Thymus (tissue), 11 donors: ENCODE measurements at regions not wholly inside any gene's neighbourhood (a gene's known extent, or its start where the extent isn't known, plus 50 kb on each side); places are given as distances from the start of the nearest gene placed in this dataset.

Experiments used
- DNase-seq, 9 donors: peaks; one replicate each; pipeline ENCODE4 v3.0.0-alpha.2; 2013; ENCODE audit warnings: low spot score in 9 of 9, low read depth in 6 of 9, missing footprints in 1 of 9
- H3K27ac ChIP-seq, 2 donors: one replicate each; pipeline ENCODE4 v1.5.1; 2013; ENCODE audit warnings: control low read depth in 1 of 2, low read depth in 1 of 2, low read length in 1 of 2, mild to moderate bottlenecking in 1 of 2, moderate library complexity in 1 of 2
- H3K27me3 ChIP-seq, 2 donors: one replicate each; pipeline ENCODE4 v1.5.1; 2013; ENCODE audit warnings: low read length in 1 of 2; ENCODE audit not compliant: control insufficient read depth in 2 of 2, insufficient read depth in 1 of 2
- H3K36me3 ChIP-seq, 2 donors: one replicate each; pipeline ENCODE4 v1.5.1; 2013; ENCODE audit warnings: low read length in 1 of 2, mild to moderate bottlenecking in 1 of 2, moderate library complexity in 1 of 2; ENCODE audit not compliant: control insufficient read depth in 2 of 2, insufficient read depth in 2 of 2
- H3K4me1 ChIP-seq, 2 donors: one replicate each; pipeline ENCODE4 v1.5.1; 2013; ENCODE audit warnings: low read length in 2 of 2; ENCODE audit not compliant: control insufficient read depth in 2 of 2, insufficient read depth in 2 of 2
- H3K4me3 ChIP-seq, 2 donors: one replicate each; pipeline ENCODE4 v1.5.1; 2013; ENCODE audit warnings: low read length in 2 of 2, control low read depth in 1 of 2, mild to moderate bottlenecking in 1 of 2
- H3K9me3 ChIP-seq, 2 donors: one replicate each; pipeline ENCODE4 v1.5.1; 2013; ENCODE audit warnings: low read length in 1 of 2, mild to moderate bottlenecking in 1 of 2; ENCODE audit not compliant: control insufficient read depth in 2 of 2, insufficient read depth in 1 of 2
- WGBS: extraction: QIAGEN DNeasy Blood & Tissue Kit; methylation state at CpG from one replicate; pipeline ENCODE4 v1.1.7; 2013; 5-methylcytosine and 5-hydroxymethylcytosine counted together
- donor health status: healthy.

GRCh38 chr7:81627536-81628287 is 142.1 kb downstream of the HGF start:
- H3K9me3 ChIP-seq: no peaks in the 10 kb centered on the region
- H3K4me3 ChIP-seq: no peak overlapping the region
- no peak for DNase-seq
- 97% methylated on average over 6 of the region's 6 CpGs for WGBS
- no peak overlapping the region for H3K27ac ChIP-seq
- no peaks in the 10 kb centered on the region for H3K27me3 ChIP-seq
- no peaks in the 10 kb centered on the region for H3K4me1 ChIP-seq
- H3K36me3 ChIP-seq: no peaks in the 10 kb centered on the region

GRCh38 chr7:81626008-81626407 is 143.8 kb downstream of the HGF start:
- Histone ChIP-seq H3K27ac (no peak overlapping the region), H3K9me3 (no peaks in the 10 kb centered on the region), H3K4me3 (no peak overlapping the region), H3K36me3 (no peaks in the 10 kb centered on the region), H3K27me3 (no peaks in the 10 kb centered on the region), H3K4me1 (no peaks in the 10 kb centered on the region)
- 97% methylated on average over 1 of the region's 1 CpG for WGBS
- no peak for DNase-seq

- Histone ChIP-seq H3K27me3 (no peaks in the 10 kb centered on the region), H3K4me3 (no peak overlapping the region), H3K9me3 (no peaks in the 10 kb centered on the region), H3K27ac (no peak overlapping the region), H3K4me1 (no peaks in the 10 kb centered on the region), H3K36me3 (no peaks in the 10 kb centered on the region)
- WGBS: 93% methylated on average over 6 of the region's 6 CpGs
- no peak for DNase-seq
These were observed 144.9 kb downstream of the HGF start for GRCh38 chr7:81624650-81625631.

GRCh38 chr7:81624021-81624592 is 145.7 kb downstream of the HGF start:
- Histone ChIP-seq H3K27me3 (no peaks in the 10 kb centered on the region), H3K36me3 (no peaks in the 10 kb centered on the region), H3K9me3 (no peaks in the 10 kb centered on the region), H3K4me1 (no peaks in the 10 kb centered on the region), H3K4me3 (no peak overlapping the region), H3K27ac (no peak overlapping the region)
- 99% methylated on average over 1 of the region's 1 CpG for WGBS
- no peak for DNase-seq

DNA sequence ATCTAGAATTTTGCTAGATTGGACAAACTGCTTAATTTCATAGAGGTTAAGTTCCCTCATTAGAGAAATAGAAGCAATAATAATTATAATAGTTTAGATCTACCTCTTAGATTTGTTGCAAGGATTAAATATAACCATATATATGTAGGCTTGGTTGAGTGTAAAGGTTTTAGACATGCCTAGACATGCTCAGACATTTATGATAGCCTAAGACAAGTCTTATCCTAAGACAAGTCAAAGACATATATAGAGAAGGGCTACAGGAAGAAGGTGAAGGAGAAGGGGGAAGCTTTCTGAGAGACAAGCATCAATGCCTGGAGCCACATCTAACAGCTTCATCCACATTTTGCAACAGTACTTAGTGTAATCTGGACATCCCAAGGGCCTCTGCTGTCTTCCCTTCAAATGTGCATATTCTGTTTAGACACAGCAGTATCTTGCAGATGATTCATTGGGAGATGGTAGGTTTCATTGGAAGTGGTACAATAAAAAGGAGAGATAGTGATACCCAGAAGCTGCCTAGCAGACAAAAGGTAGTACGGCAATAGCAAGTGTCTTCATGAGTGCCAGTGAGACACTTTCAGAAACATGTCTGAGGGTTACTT is 146.5 kb downstream of the HGF start:
- H3K27ac ChIP-seq: no peak overlapping the region
- 99% methylated on average over 1 of the region's 1 CpG for WGBS
- no peaks in the 10 kb centered on the region for H3K36me3 ChIP-seq
- no peaks in the 10 kb centered on the region for H3K27me3 ChIP-seq
- no peaks in the 10 kb centered on the region for H3K4me1 ChIP-seq
- no peak overlapping the region for H3K4me3 ChIP-seq
- DNase-seq: no peak
- H3K9me3 ChIP-seq: no peaks in the 10 kb centered on the region

DNA sequence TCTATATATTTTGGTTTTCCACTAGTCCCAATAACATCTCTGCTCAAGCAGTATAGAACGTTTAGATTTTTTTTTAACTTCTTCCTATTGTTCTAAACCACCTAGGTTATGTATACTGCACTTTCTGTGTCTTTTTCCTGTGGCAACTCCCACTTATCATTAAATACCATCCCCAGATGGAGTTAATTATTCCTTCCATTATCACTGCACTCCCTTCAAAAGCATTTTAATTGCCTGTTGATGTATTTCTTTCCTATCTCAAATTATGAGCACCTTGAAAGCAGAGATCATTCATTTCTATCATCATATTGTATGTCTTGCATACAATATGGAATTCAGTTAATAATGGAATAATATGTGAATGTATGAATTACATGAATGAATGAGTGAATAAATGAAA is 148.0 kb downstream of the HGF start:
- WGBS: 86% methylated on average over 1 of the region's 1 CpG
- no peaks in the 10 kb centered on the region for H3K4me1 ChIP-seq
- no peak for DNase-seq

DNA sequence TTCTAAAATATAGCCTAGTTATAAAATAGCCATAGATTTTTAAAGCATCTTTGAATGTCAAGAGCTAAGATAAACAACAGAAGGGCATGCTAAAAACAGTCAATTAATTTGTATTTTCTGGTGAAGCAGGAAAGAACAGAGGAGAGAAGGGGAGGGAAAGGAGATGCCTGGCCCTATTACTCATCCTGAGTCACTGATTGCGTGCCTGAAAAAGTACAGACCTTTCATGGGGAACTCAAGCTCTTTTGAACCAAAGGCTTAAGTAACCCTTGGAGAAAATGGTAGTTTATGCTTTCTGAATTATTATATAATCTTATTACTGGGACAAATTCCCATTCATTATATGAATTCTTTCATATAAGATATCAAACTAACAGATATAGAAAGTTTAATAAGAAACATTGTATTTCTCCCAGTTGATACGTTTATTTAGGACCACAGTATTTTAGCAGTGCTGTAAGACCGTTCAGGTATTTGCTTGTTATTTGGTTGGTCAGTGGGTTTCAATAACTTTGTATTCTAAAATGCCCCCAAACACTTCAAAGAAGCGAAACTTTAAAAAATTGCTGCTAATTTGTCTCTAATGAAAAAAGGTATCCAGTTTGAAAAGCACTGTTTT is 151.3 kb downstream of the HGF start:
- Histone ChIP-seq H3K36me3 (no peaks in the 10 kb centered on the region), H3K27me3 (no peaks in the 10 kb centered on the region), H3K27ac (no peak overlapping the region), H3K9me3 (no peaks in the 10 kb centered on the region), H3K4me1 (no peaks in the 10 kb centered on the region), H3K4me3 (no peak overlapping the region)
- WGBS: 98% methylated on average over 4 of the region's 4 CpGs
- no peak for DNase-seq

More for the DNA sequence above, 148.0 kb downstream of the HGF start:
- H3K4me3 ChIP-seq: no peak overlapping the region
- H3K9me3 ChIP-seq: no peaks in the 10 kb centered on the region
- H3K36me3 ChIP-seq: no peaks in the 10 kb centered on the region
- no peaks in the 10 kb centered on the region for H3K27me3 ChIP-seq
- no peak overlapping the region for H3K27ac ChIP-seq

GRCh38 chr7:81616951-81617350 is 152.9 kb downstream of the HGF start:
- Histone ChIP-seq H3K9me3 (no peaks in the 10 kb centered on the region), H3K4me1 (no peaks in the 10 kb centered on the region), H3K27me3 (no peaks in the 10 kb centered on the region), H3K36me3 (no peaks in the 10 kb centered on the region), H3K4me3 (no peak overlapping the region), H3K27ac (no peak overlapping the region)
- DNase-seq: no peak
- 92% methylated on average over 3 of the region's 3 CpGs for WGBS
